ENCODE measurements at regions not wholly inside any gene's neighbourhood (a gene's known extent, or its start where the extent isn't known, plus 50 kb on each side); places are given as distances from the start of the nearest gene placed in this dataset.

GRCh38 chr16:50451951-50452508 lies 83.2 kb upstream of the BRD7 start:
- no peak for TF ChIP-seq CTCF (IDR thresholded peaks at IDR 0.05; ENCODE audit: extremely low read depth in 1 of 2, insufficient read depth in 1 of 2, low read depth in 1 of 2, low read length in 2 of 2)
- TF ChIP-seq POLR2AphosphoS5 (IDR thresholded peaks at IDR 0.05; ENCODE audit: insufficient read depth, low read depth, low read length): no peak
- TF ChIP-seq JUN (IDR thresholded peaks at IDR 0.05; ENCODE audit: borderline replicate concordance, insufficient read depth, insufficient read length, low read depth): no peak
